NCI-H510A treated with DMSO at 0.1 percent for 48 hours (cell line): ENCODE measurements at regions not wholly inside any gene's neighbourhood (a gene's known extent, or its start where the extent isn't known, plus 50 kb on each side); places are given as distances from the start of the nearest gene placed in this dataset.
"Not testable (repeated sequence)": the region's sequence is repeated elsewhere in the genome, so short reads cannot be mapped to it uniquely, and the experiment has no call there.

Experiments
- DNase-seq: peaks from one replicate; lab custom pipeline; 2025; lab: John Stamatoyannopoulos, UW

- no peak for DNase-seq
Observed at GRCh38 chr1:108314815-108315214, 70.9 kb upstream of the NBPF4 start.

DNA sequence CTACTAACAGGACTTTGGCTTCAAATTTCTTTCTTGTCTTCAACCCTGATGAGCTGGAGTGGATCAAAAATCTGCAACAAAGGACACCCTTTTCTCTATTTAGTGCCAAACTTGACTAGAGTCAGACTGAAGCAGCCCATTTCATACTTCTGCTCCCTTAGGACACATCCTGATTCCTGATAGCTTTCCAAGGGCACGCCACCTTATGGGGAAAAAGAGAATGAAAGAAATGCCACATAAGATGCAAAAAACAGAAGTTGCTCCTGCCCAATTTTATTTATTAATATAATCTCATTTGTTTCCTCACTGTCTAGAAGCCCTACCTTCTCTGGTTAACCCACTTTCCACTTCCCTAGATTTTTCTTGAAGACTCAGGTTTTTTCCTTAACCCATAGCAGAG lies 72.7 kb upstream of the NBPF4 start:
- DNase-seq, result no peak

DNA sequence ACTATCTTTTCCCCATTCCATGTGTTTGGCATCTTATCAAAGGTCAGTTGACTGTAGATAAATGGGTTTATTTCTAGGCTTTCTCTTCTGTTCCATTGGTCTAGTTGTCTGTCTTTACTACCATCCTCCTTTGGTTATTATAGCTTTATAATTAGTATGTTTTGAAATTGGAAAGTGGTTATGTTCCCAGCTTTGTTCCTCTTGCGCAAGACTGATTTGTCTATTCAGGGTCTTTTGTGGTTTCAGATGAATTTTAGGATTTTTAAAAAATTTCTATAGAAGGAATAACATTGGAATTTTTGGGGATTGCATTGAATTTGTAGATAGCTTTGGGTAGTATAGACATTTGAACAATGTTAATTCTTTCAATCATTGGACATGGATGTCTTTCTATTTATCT lies 77.0 kb upstream of the NBPF4 start:
- no peak for DNase-seq

GRCh38 chr1:108325338-108325737 lies 81.5 kb upstream of the NBPF4 start:
- DNase-seq, result not testable (repeated sequence)

- no peak for DNase-seq
Observed at GRCh38 chr1:108327534-108328466, 83.9 kb upstream of the NBPF4 start.

- DNase-seq, result peak; percentile 11
Observed at GRCh38 chr1:108345776-108346531, 102.1 kb upstream of the NBPF4 start.

GRCh38 chr1:108357802-108358201 lies 92.3 kb upstream of the NBPF6 start:
- no peak for DNase-seq

GRCh38 chr1:108380059-108380832 lies 69.9 kb upstream of the NBPF6 start:
- not testable (repeated sequence) for DNase-seq
